G401.6 (cell line): ENCODE measurements at regions not wholly inside any gene's neighbourhood (a gene's known extent, or its start where the extent isn't known, plus 50 kb on each side); places are given as distances from the start of the nearest gene placed in this dataset.
"Not testable (repeated sequence)": the region's sequence is repeated elsewhere in the genome, so short reads cannot be mapped to it uniquely, and the experiment has no call there.

ENCODE experiments used
- FAIRE-seq: peaks from 2 replicates; lab custom pipeline; 2012; peaks lifted over from hg19 to GRCh38; lab: Jason Lieb, UNC

DNA sequence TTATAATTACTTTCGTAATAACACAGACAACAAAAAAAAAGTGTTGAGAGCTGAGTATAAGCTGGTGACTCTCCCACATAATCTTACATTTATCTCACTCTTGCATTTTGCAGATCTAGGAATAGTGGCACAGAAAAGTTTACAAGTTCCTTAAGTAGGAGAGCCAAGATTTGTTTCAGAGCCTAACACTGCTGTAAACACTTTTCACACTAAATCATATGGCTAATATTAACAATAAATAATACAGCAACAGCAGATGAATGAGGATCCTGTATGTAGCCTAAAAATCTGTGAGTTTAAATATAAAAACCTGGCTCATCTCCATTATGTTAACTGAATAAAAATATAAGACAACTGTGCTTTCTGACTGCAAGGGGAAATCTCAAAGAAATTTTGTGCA lies 846.5 kb upstream of the ADAMTS5 start:
- no peak for FAIRE-seq

DNA sequence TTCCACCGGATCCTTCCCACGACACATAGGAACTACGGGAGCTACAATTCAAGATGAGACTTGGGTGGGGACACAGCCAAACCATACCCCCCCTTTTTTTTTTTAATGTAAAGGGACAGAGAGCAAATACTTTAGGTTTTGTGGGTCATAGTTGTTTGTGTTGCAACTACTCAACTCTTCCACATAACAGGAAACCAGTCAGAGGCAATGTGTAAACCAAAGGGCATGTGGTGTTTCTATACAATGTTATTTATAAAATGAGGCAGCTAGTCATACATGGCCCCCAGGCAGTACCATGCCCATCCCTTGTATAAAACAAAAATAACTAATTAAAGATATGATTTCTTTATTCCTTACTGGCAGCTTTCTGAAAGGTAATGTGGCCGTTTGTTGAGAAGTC lies 845.4 kb upstream of the ADAMTS5 start:
- FAIRE-seq, result no peak

GRCh38 chr21:27808923-27809322 lies 842.0 kb upstream of the ADAMTS5 start:
- FAIRE-seq, result no peak

DNA sequence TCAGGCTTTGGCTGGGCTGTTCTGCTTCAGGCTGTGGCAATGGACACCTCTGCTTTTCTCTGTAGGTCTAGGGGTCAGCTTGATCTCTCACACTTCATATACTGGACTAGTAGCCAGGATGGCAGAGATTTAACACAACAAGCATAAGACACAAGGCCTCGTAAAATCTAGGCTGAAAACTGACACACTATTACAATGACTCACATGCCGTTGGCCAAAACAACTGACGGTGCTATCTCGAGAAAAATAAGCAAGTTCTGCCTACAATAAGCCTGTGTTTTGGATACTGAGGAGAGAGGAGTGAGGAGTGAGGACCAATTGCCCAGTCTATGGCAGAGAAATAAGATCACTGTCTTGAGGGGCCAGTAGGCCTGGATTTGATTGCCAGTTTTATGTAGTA lies 840.7 kb upstream of the ADAMTS5 start:
- no peak for FAIRE-seq

GRCh38 chr21:27806281-27806680 lies 839.4 kb upstream of the ADAMTS5 start:
- no peak for FAIRE-seq

GRCh38 chr21:27805696-27806095 lies 838.8 kb upstream of the ADAMTS5 start:
- no peak for FAIRE-seq

DNA sequence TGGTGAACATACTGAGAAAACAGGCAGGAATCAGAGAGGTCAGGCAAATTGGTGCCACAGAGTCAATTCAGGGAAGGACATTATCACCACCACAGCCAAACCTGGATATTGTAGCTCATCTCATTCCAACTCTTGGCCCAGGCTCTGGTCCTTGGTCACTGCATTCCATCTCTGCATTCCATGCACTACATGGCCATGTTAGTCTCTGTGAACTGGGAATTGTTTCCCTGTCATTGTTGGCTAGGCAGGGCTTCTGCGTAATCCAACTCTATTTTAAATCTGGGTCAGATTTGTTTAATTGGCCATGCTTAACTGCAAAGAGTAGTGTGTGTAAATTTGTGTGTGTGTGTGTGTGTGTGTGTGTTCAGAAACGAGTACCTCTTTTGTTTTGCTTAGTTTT lies 837.6 kb upstream of the ADAMTS5 start:
- no peak for FAIRE-seq

DNA sequence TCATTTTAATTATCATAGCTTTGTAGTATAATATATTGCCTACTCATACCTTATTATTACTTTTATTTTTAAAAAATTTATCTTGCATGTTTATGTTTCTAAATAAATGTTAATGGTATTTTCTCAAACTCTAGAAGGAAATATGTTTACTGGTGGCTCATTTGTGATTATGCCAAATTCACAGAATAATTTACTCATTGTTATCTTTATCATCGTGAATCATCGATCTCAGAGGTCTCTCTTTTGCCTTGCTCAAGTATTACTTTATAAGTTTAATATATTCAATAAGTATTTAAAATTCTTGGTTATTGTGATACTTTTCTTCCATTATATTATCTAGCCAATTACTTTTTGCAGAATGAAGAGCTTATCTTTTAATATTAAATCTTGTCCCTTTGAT lies 836.7 kb upstream of the ADAMTS5 start:
- peak; percentile 6 for FAIRE-seq

GRCh38 chr21:27802816-27803475 lies 836.1 kb upstream of the ADAMTS5 start:
- peak; percentile 76 for FAIRE-seq

DNA sequence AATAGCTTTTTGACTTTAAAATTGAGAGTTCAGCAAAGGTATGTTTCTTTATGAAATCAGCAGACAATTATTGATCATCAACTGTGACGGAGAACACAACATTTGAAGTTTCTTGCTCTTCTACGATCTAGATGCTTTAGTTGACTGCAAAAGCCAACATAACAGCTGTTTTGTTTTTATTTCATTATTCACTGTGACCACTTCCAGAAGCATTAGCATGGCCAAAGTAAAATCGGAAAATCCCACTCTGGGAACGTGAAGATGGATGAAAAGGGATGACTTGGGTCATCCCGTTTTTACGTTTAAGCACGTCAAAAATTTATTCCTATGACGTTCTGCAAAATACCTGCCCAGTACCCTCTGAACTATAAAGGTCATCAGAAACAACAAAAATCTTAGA lies 833.0 kb upstream of the ADAMTS5 start:
- no peak for FAIRE-seq

DNA sequence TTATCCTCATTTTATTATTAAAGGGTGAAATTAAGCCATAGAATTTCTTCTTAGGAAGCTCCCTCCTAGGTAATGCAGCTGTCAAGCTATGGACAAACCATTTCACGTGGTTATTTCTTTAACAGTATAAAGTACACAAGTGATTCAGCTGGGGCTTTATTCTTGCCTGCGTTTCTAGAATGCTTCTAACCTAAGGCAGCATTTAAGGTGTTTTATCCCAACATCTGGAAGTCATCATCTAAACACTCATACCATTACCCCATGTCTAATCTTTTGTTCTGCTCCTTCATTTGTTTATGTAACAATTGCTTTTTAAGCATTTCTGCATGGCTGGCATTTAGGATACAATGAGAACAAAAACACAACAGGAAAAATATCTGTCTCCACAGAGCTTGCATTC lies 829.2 kb upstream of the ADAMTS5 start:
- no peak for FAIRE-seq

- FAIRE-seq, result no peak
These were observed 828.5 kb upstream of the ADAMTS5 start for GRCh38 chr21:27795418-27795817.

DNA sequence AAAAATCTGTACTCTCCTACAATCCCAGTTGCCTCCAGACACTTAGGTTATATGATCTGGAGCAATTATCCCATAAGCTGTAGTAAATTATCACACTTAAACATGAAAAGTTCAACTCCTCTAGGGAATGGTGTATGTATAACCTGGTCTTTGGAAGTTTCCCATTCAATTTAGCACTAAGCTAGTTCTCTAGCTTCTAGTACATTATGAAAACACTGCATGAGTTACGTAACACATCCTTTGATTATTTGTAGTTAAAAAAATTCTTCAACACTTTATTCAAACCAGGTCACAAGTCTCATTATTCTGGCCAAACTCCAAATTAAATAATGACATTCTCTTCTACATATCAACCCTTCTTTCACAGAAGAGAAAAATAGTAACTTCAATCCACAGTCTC lies 827.0 kb upstream of the ADAMTS5 start:
- no peak for FAIRE-seq

- FAIRE-seq, result no peak
These were observed 820.2 kb upstream of the ADAMTS5 start for GRCh38 chr21:27787046-27787445.

GRCh38 chr21:27779606-27780005 lies 812.7 kb upstream of the ADAMTS5 start:
- FAIRE-seq, result no peak

DNA sequence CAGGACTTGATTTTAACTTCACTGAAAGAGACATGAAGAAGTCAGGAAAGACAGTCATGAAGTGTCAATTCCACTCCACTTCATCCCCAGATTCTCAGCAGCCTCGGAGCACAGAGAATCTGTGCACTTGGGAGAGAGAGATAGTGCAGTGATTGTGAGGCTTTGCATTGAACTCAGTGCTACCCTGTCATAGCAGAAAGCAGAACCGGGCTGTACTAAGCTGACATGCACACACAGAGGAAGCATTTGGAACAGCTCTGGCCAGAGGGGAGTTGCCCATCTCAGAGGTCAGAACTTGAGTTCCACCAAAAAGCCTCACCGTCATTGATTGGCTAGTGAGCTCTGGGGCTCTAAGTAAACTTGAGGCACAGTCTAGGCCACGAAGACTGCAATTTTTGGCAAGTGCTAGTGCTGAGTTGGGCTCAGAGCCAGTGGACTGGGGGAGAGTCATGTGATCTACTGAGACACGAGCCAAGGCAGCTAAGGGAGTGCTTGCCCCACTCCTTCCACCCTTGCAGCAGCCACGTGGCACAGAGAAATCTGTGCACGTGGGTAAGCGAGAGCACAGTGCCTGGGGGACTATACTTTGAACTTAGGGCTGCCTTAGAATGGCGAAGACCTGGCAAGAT lies 810.2 kb upstream of the ADAMTS5 start:
- no peak for FAIRE-seq

- no peak for FAIRE-seq
These were observed 805.9 kb upstream of the ADAMTS5 start for GRCh38 chr21:27772816-27773215.

GRCh38 chr21:27771938-27772483 lies 805.1 kb upstream of the ADAMTS5 start:
- FAIRE-seq, result no peak

DNA sequence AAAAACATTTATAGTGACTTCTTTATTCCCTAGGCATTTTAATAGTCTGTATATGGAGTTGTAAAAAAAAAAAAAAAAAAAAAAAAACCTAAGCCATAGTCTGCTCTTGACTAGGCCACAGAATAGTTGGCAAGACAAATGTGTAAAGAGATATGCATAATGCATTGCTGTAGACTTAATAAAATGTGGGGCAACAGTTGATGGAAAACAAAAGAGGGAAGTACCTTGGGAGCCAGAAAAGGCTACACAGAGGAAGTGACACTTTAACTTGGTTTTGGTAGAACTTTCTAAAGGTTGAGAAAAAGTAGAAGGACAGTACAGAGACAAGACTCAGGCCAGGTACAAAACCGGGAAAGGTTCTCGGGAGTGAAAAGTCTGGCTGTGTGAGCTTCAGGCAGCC lies 802.9 kb upstream of the ADAMTS5 start:
- FAIRE-seq, result no peak

DNA sequence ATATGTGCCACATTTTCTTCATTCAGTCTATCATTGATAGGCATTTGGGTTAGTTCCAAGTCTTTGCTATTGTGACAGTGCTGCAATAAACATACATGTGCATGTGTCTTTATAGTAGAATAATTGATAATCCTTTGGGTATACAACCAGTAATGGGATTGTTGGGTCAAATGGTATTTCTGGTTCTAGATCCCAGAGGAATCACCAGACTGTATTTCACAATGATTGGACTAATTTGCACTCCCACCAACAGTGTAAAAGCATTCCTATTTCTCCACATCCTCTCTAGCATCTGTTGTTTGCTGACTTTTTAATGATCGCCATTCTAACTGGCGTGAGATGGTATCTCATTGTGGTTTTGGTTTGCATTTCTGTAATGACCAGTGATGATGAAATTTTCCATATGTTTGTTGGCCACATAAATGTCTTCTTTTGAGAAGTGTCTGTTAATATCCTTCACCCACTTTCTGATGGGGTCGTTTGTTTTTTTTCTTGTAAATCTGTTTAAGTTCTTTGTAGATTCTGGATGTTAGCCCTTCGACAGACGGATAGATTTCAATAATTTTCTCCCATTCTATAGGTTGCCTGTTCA lies 801.3 kb upstream of the ADAMTS5 start:
- FAIRE-seq, result not testable (repeated sequence)

DNA sequence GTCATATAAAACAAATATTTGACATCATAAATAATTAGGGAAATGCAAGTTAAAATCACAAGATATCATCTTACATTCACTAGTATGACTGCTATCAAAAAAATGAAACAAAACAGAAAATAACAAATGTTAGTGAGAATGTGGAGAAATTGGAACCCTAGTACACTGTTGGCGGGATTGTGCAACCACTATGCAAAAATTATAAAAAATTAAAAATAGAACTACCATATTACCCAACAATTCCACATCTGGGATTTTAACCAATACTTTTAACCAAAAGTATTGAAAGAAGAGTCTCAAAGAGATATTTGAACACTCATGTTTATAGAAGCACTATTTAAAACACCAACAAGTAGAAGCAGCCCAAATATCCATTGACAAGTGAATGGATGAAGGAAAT lies 797.2 kb upstream of the ADAMTS5 start:
- FAIRE-seq, result no peak

GRCh38 chr21:27761623-27762022 lies 794.7 kb upstream of the ADAMTS5 start:
- FAIRE-seq, result no peak

- no peak for FAIRE-seq
These were observed 792.9 kb upstream of the ADAMTS5 start for GRCh38 chr21:27759820-27760219.
